Transverse colon (tissue), 4 donors: ENCODE measurements at regions not wholly inside any gene's neighbourhood (a gene's known extent, or its start where the extent isn't known, plus 50 kb on each side); places are given as distances from the start of the nearest gene placed in this dataset.

Experiments used
- DNase-seq: peaks from one replicate; pipeline ENCODE4 v3.0.0-alpha.2; 2019
- H3K27ac ChIP-seq, 4 donors: fragments of 200-600 bp; sonication (generic); 2 replicates each; pipeline ENCODE4 v1.5.1; 2016 to 2018; ENCODE audit warnings: inconsistent platforms in 4 of 4
- H3K27me3 ChIP-seq: fragments of 200-600 bp; sonication (generic); 2 replicates; pipeline ENCODE4 v1.5.1; 2017; ENCODE audit warnings: inconsistent platforms
- H3K36me3 ChIP-seq, 4 donors: fragments of 200-600 bp; sonication (generic); 2 replicates each; pipeline ENCODE4 v1.5.1; 2017 to 2019; ENCODE audit warnings: inconsistent platforms in 4 of 4
- H3K4me1 ChIP-seq, 4 donors: fragments of 200-600 bp; sonication (generic); 2 replicates each; pipeline ENCODE4 v1.5.1; 2017 to 2020; ENCODE audit warnings: inconsistent platforms in 4 of 4
- H3K4me3 ChIP-seq, 4 donors: fragments of 200-600 bp; sonication (generic); 1 replicate in 1 of 4; 2 replicates in 3 of 4; pipeline versions ENCODE4 v1.5.1 to v1.6.1; 2017 to 2019; ENCODE audit warnings: inconsistent platforms in 4 of 4
- H3K9me3 ChIP-seq, 2 donors: fragments of 200-600 bp; sonication (generic); 2 replicates each; pipeline ENCODE4 v1.5.1; 2017 to 2019; ENCODE audit warnings: inconsistent platforms in 2 of 2
- CTCF ChIP-seq, 5 experiments: fragments of 200-600 bp in 3 of 5; fragments of 450-650 bp in 2 of 5; sonication (generic) in 3 of 5; IDR thresholded peaks; 1 replicate in 2 of 5; 2 replicates in 3 of 5; pipeline ENCODE4 v1.5.1; 2016 to 2017; ENCODE audit warnings: antibody characterized with exemption in 5 of 5, inconsistent platforms in 3 of 5, mild to moderate bottlenecking in 2 of 5, moderate library complexity in 1 of 5
- EP300 ChIP-seq: sonication (generic); formaldehyde crosslinking; IDR thresholded peaks from one replicate; pipeline ENCODE4 v1.6.1; 2017; ENCODE audit warnings: antibody characterized with exemption, low read depth
- POLR2A ChIP-seq: fragments of 450-650 bp; IDR thresholded peaks from one replicate; pipeline ENCODE4 v1.6.1; 2016; ENCODE audit warnings: antibody characterized with exemption, mild to moderate bottlenecking, moderate library complexity
- POLR2AphosphoS5 ChIP-seq, 3 donors: sonication (generic); formaldehyde crosslinking; IDR thresholded peaks; one replicate each; pipeline ENCODE4 v1.6.1; 2016; ENCODE audit warnings: antibody characterized with exemption in 3 of 3
- WGBS, 2 donors: methylation state at CpG; one replicate each; pipeline ENCODE4 v1.1.5; 2018; ENCODE audit warnings: low coverage in 1 of 2; 5-methylcytosine and 5-hydroxymethylcytosine counted together
- in situ Hi-C, 4 donors: fragments of 200-750 bp; cut with MboI; loops; one replicate each; pipeline versions ENCODE4 v1.15.0 to v1.15.1; 2017; ENCODE audit warnings: low sequenced_read_pairs in 3 of 4, low pct_ligation_motif_present in 1 of 4, low pct_unique_long_range_greater_than_20kb in 1 of 4
- intact Hi-C: fragments of 100-400 bp; cut with DNase I; formaldehyde crosslinking; loops from one replicate; pipeline ENCODE4 v1.15.1; 2023; ENCODE audit warnings: low total_unique reads

DNA sequence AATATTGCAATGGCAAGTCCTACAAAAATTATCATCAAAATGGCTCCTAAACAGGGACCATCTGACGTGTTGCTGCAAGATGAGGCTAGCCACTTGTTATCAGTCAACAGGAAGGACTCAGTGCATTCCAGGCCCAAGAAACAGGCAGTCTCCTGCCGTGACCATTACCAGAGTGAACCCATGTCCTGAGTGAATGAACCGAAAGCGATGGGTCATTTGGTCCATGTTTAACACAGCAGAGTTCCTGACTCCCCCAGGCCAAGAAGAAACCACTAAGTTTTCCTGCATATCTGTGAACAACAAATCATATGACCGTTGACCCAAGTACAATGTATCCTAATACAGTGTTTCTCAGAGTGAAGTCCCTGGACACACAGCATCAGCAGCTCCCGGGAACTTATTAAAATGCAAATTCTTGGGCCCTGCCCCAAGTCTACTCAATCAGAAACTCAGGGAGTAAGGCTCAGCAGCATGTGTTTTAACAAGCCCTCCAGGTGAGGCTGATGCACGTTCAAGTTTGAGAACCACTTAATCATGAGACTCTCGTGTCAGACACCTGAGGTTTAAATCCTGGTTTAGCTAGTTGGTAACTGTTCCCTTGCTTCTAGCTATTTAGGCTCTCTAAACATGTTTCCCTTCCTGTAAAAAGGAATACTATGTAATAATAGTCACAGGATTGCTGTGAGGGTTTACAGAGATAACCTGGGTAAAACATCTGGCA lies 429.4 kb upstream of the MAF start:
- in situ Hi-C loops, result no loop called here
- no peak for DNase-seq
- Histone ChIP-seq H3K36me3 (no peaks in the 10 kb centered on the region), H3K4me3 (no peak overlapping the region), H3K4me1 (peaks cover 0 to 2% (median 0%) of the 10 kb centered on the region in 4 donors), H3K27me3 (no peaks in the 10 kb centered on the region), H3K27ac (no peak overlapping the region), H3K9me3 (no peaks in the 10 kb centered on the region)
- intact Hi-C loops, result no loop called here
- WGBS, 2 donors, result 84 to 90% methylated on average over 2 to 8 of the region's 8 CpGs
- TF ChIP-seq POLR2A, result no peak
- TF ChIP-seq POLR2AphosphoS5 (IDR thresholded peaks at IDR 0.05), result no peak
- no peak for TF ChIP-seq EP300
- TF ChIP-seq CTCF (IDR thresholded peaks at IDR 0.05), result no peak

DNA sequence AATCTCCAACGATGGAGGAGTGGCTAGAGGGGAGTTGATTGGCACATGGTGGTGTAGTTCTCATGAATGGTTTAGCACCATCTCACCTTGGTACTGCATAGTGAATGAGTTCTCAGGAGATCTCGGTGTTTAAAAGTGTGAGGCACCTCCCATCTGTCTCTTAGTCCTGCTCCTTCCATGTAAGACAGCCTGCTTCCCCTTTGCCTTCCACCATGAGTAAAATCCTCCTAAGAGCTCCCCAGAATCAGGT lies 428.8 kb upstream of the MAF start:
- 77 to 82% methylated on average over 2 of the region's 2 CpGs for WGBS, 2 donors
- in situ Hi-C loops (no loop called here), intact Hi-C loops (no loop called here)
- TF ChIP-seq POLR2A (no peak), CTCF (IDR thresholded peaks at IDR 0.05) (no peak), POLR2AphosphoS5 (IDR thresholded peaks at IDR 0.05) (no peak), EP300 (no peak)
- no peaks in the 10 kb centered on the region for H3K27me3 ChIP-seq
- no peak for DNase-seq
- no peak overlapping the region for H3K27ac ChIP-seq
- H3K4me1 ChIP-seq, result peaks cover 0 to 2% (median 0%) of the 10 kb centered on the region in 4 donors
- H3K4me3 ChIP-seq, result no peak overlapping the region
- no peaks in the 10 kb centered on the region for H3K36me3 ChIP-seq
- no peaks in the 10 kb centered on the region for H3K9me3 ChIP-seq

DNA sequence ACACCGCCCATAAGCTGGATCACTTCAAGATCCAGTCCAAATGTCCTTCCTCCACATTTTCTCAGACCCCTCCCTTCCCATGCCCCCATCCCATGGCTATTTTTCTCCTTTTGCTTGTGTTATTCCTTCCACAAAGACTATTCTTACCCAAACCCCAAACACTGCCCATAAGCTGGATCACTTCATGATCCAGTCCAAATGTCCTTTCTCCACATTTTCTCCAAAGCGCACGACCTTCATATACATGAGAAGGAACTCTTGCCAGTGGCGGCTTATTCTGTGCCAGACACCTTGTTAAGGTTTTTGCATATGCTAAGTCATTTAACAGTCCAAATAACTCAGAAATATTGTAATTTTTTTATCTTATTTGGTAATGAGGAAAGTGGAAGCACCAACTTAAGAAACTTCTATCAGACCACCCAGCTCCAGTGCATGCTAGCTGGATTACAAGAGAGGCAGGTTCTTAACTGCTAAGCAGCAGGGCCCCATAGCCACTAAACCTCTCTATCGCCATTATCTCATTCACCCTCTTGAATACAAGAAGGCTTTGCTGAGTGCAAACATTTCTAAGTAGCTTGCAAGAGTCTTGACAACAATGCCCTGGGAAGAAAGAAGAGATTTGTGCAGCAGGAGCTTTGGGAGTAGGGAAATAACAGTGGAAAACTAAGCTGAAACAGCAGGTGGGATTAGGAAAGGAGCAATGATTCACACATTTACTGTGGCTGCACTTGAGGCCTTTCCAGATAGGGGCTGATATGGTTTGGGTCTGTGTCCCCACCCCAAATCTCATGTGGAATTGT lies 428.2 kb upstream of the MAF start:
- intact Hi-C loops, result no loop called here
- H3K4me3 ChIP-seq, result no peak overlapping the region
- H3K9me3 ChIP-seq, result no peaks in the 10 kb centered on the region
- no peak for DNase-seq
- H3K4me1 ChIP-seq, result peaks cover 0 to 4% (median 0%) of the 10 kb centered on the region in 4 donors
- 86 to 90% methylated on average over 4 to 5 of the region's 5 CpGs for WGBS, 2 donors
- H3K27me3 ChIP-seq, result no peaks in the 10 kb centered on the region
- in situ Hi-C loops, result no loop called here
- H3K27ac ChIP-seq, result no peak overlapping the region
- no peak for TF ChIP-seq CTCF (IDR thresholded peaks at IDR 0.05)
- no peak for TF ChIP-seq EP300
- no peak for TF ChIP-seq POLR2AphosphoS5 (IDR thresholded peaks at IDR 0.05)
- TF ChIP-seq POLR2A, result no peak
- no peaks in the 10 kb centered on the region for H3K36me3 ChIP-seq

DNA sequence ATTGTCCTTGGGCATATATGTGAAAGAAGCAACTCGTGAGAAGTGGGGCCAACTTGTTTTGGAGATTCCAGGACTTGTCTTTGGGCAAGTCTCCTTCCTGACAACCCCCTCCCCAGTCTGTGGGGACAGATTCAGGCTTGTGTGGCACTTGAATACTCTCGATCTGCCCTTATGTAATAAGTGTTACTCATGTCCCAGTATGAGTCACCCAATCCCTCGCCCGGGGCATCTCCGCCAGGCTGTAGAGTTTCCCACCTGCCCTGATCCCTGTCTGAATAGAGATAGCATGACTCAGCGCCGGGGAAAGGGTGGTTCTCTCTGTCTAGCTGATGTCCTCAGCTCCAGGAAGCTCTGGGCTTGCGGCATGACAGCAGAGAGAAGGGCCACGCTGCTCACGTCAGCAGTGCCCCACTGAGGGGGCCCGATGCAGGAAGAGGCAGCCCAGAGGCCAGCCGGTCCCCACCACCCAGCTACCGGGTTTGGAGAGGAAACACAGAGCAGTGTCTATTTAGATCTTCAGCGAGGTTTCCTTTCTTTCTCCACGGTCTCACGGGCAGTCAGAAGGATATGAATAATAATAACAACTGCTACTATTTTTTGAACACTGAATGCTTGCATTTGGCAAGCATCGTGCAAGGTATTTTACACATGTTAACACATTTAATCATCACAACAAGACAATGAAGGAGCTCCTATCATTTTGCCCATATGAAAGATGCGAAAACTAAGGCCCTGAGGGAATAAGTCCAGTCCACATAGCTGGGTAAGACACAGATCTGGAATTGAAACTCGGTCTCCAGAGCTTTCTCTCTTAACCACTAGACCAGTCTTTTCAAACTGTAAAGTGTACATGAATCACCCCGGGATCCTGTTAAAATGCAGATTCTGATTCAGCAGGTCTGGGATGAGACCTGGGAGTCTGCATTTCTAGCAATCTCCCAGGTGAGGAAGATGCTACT lies 426.7 kb upstream of the MAF start:
- peak; percentile 40 for DNase-seq
- H3K4me3 ChIP-seq, result no peak overlapping the region
- H3K9me3 ChIP-seq, result no peaks in the 10 kb centered on the region
- intact Hi-C loops, result no loop called here
- H3K4me1 ChIP-seq, result peaks cover 0 to 6% (median 0%) of the 10 kb centered on the region in 4 donors
- H3K27me3 ChIP-seq, result no peaks in the 10 kb centered on the region
- H3K36me3 ChIP-seq, result no peaks in the 10 kb centered on the region
- H3K27ac ChIP-seq, result no peak overlapping the region
- TF ChIP-seq POLR2AphosphoS5 (IDR thresholded peaks at IDR 0.05) (no peak), POLR2A (no peak), EP300 (no peak), CTCF (IDR thresholded peaks at IDR 0.05) (no peak)
- WGBS, 2 donors, result 49 to 81% methylated on average over 4 to 20 of the region's 20 CpGs
- in situ Hi-C loops, result no loop called here
